ENCODE measurements at regions not wholly inside any gene's neighbourhood (a gene's known extent, or its start where the extent isn't known, plus 50 kb on each side); places are given as distances from the start of the nearest gene placed in this dataset.

DNA sequence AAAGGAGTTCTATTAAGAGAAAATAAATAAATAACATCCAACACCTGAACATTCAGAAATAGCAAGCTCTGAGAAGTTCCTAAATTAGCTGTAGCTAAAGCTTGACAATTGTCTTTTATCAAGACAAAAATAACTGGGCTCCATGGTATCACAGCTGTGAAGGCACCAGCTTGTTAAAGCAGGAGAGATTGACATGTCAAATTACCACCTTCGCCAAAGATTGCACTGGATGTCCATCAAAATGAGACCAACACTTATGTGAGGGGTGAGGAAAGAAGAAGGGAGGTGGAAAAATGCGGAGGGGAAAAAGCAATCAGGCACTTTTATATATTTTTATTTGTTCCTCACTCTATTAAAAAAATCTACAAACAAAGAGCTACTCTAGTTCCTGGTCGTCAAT is 1827.5 kb upstream of the RAG2 start:
- Histone ChIP-seq H3K4me3 (ENCODE audit: control insufficient read depth in 1 of 2, extremely low read depth in 1 of 2, low read length in 1 of 2) (no peak overlapping the region), H3K9me3 (no peaks in the 10 kb centered on the region), H3K27ac (ENCODE audit: low read length) (no peak overlapping the region), H3K27me3 (replicated peaks in 1 of 2; ENCODE audit: control insufficient read depth in 2 of 2, extremely low read depth in 1 of 2, insufficient read depth in 2 of 2, low read length in 1 of 2) (no peaks in the 10 kb centered on the region), H3K4me1 (ENCODE audit: control insufficient read depth in 1 of 2, extremely low read depth in 1 of 2, insufficient read depth in 2 of 2, low read length in 2 of 2) (no peaks in the 10 kb centered on the region), H3K36me3 (ENCODE audit: control insufficient read depth in 2 of 2, extremely low read depth in 1 of 2, insufficient read depth in 1 of 2, low read length in 1 of 2) (no peaks in the 10 kb centered on the region)
- ChIA-PET CTCF (no interaction called here), POLR2A (no interaction called here)
- Mint-ChIP-seq H3K27ac (no peak overlapping the region), H3K4me3 (no peak overlapping the region), H3K9me3 (peaks cover 16 to 24% (median 17%) of the 10 kb centered on the region in 3 donors), H3K27me3 (no peaks in the 10 kb centered on the region), H3K4me1 (no peaks in the 10 kb centered on the region), H3K36me3 (no peaks in the 10 kb centered on the region)
- WGBS (ENCODE audit: insufficient coverage) = 20% methylated on average over 1 of the region's 3 CpGs
- ATAC-seq (replicated peaks in 1 of 4) (no peak), DNase-seq (no peak)

GRCh38 chr11:38423042-38423441 is 1825.0 kb upstream of the RAG2 start:
- no peaks in the 10 kb centered on the region for H3K36me3 Mint-ChIP-seq
- no peaks in the 10 kb centered on the region for H3K27me3 ChIP-seq (replicated peaks in 1 of 2; ENCODE audit: control insufficient read depth in 2 of 2, extremely low read depth in 1 of 2, insufficient read depth in 2 of 2, low read length in 1 of 2)
- ATAC-seq (replicated peaks in 1 of 4) (no peak), DNase-seq (no peak)
- H3K9me3 ChIP-seq = no peaks in the 10 kb centered on the region
- no peak overlapping the region for H3K27ac Mint-ChIP-seq
- no peak overlapping the region for H3K4me3 ChIP-seq (ENCODE audit: control insufficient read depth in 1 of 2, extremely low read depth in 1 of 2, low read length in 1 of 2)
- no peak overlapping the region for H3K4me3 Mint-ChIP-seq
- H3K36me3 ChIP-seq (ENCODE audit: control insufficient read depth in 2 of 2, extremely low read depth in 1 of 2, insufficient read depth in 1 of 2, low read length in 1 of 2) = no peaks in the 10 kb centered on the region
- no peaks in the 10 kb centered on the region for H3K27me3 Mint-ChIP-seq
- H3K27ac ChIP-seq (ENCODE audit: low read length) = no peak overlapping the region
- CTCF ChIA-PET = no interaction called here
- peaks cover 7 to 17% (median 15%) of the 10 kb centered on the region in 3 donors for H3K9me3 Mint-ChIP-seq
- H3K4me1 ChIP-seq (ENCODE audit: control insufficient read depth in 1 of 2, extremely low read depth in 1 of 2, insufficient read depth in 2 of 2, low read length in 2 of 2) = no peaks in the 10 kb centered on the region
- POLR2A ChIA-PET = no interaction called here
- WGBS (ENCODE audit: insufficient coverage) = no CpG with 5 or more reads among the region's 2 CpGs
- no peaks in the 10 kb centered on the region for H3K4me1 Mint-ChIP-seq

GRCh38 chr11:38416141-38416540 is 1818.1 kb upstream of the RAG2 start:
- Mint-ChIP-seq H3K36me3 (no peaks in the 10 kb centered on the region), H3K4me1 (no peaks in the 10 kb centered on the region), H3K9me3 (peaks cover 22 to 31% (median 31%) of the 10 kb centered on the region in 3 donors), H3K27ac (no peak overlapping the region), H3K4me3 (no peak overlapping the region), H3K27me3 (no peaks in the 10 kb centered on the region)
- Histone ChIP-seq H3K4me3 (ENCODE audit: control insufficient read depth in 1 of 2, extremely low read depth in 1 of 2, low read length in 1 of 2) (no peak overlapping the region), H3K4me1 (ENCODE audit: control insufficient read depth in 1 of 2, extremely low read depth in 1 of 2, insufficient read depth in 2 of 2, low read length in 2 of 2) (no peaks in the 10 kb centered on the region), H3K36me3 (ENCODE audit: control insufficient read depth in 2 of 2, extremely low read depth in 1 of 2, insufficient read depth in 1 of 2, low read length in 1 of 2) (no peaks in the 10 kb centered on the region), H3K27ac (ENCODE audit: low read length) (no peak overlapping the region), H3K27me3 (replicated peaks in 1 of 2; ENCODE audit: control insufficient read depth in 2 of 2, extremely low read depth in 1 of 2, insufficient read depth in 2 of 2, low read length in 1 of 2) (no peaks in the 10 kb centered on the region), H3K9me3 (no peaks in the 10 kb centered on the region)
- ATAC-seq (replicated peaks in 1 of 4) (no peak), DNase-seq (no peak)
- WGBS (ENCODE audit: insufficient coverage) = 80% methylated on average over 1 of the region's 4 CpGs
- ChIA-PET CTCF (no interaction called here), POLR2A (no interaction called here)

- DNase-seq (no peak), ATAC-seq (replicated peaks in 1 of 4) (no peak)
- H3K4me3 ChIP-seq (ENCODE audit: control insufficient read depth in 1 of 2, extremely low read depth in 1 of 2, low read length in 1 of 2) = no peak overlapping the region
- Mint-ChIP-seq H3K4me3 (no peak overlapping the region), H3K4me1 (no peaks in the 10 kb centered on the region), H3K36me3 (no peaks in the 10 kb centered on the region), H3K27ac (no peak overlapping the region), H3K9me3 (peaks cover 18 to 40% (median 25%) of the 10 kb centered on the region in 3 donors), H3K27me3 (no peaks in the 10 kb centered on the region)
- no peaks in the 10 kb centered on the region for H3K27me3 ChIP-seq (replicated peaks in 1 of 2; ENCODE audit: control insufficient read depth in 2 of 2, extremely low read depth in 1 of 2, insufficient read depth in 2 of 2, low read length in 1 of 2)
- H3K9me3 ChIP-seq = no peaks in the 10 kb centered on the region
- no peaks in the 10 kb centered on the region for H3K36me3 ChIP-seq (ENCODE audit: control insufficient read depth in 2 of 2, extremely low read depth in 1 of 2, insufficient read depth in 1 of 2, low read length in 1 of 2)
- 100% methylated on average over 1 of the region's 2 CpGs for WGBS (ENCODE audit: insufficient coverage)
- ChIA-PET CTCF (no interaction called here), POLR2A (no interaction called here)
- H3K4me1 ChIP-seq (ENCODE audit: control insufficient read depth in 1 of 2, extremely low read depth in 1 of 2, insufficient read depth in 2 of 2, low read length in 2 of 2) = no peaks in the 10 kb centered on the region
- no peak overlapping the region for H3K27ac ChIP-seq (ENCODE audit: low read length)
Measured at GRCh38 chr11:38411149-38411548, 1813.1 kb upstream of the RAG2 start.

- Histone ChIP-seq H3K4me3 (ENCODE audit: control insufficient read depth in 1 of 2, extremely low read depth in 1 of 2, low read length in 1 of 2) (no peak overlapping the region), H3K9me3 (no peaks in the 10 kb centered on the region), H3K4me1 (ENCODE audit: control insufficient read depth in 1 of 2, extremely low read depth in 1 of 2, insufficient read depth in 2 of 2, low read length in 2 of 2) (no peaks in the 10 kb centered on the region), H3K36me3 (ENCODE audit: control insufficient read depth in 2 of 2, extremely low read depth in 1 of 2, insufficient read depth in 1 of 2, low read length in 1 of 2) (no peaks in the 10 kb centered on the region), H3K27ac (ENCODE audit: low read length) (no peak overlapping the region), H3K27me3 (replicated peaks in 1 of 2; ENCODE audit: control insufficient read depth in 2 of 2, extremely low read depth in 1 of 2, insufficient read depth in 2 of 2, low read length in 1 of 2) (no peaks in the 10 kb centered on the region)
- CTCF ChIA-PET = interaction anchor here in 1 of 2 donors (0.7 kb wide), 1 partner anchor 35 kb away, joined by 8 read pairs; no protein-coding TSS in a partner anchor
- ATAC-seq (replicated peaks in 1 of 4) (no peak), DNase-seq (no peak)
- peaks cover 11 to 29% (median 24%) of the 10 kb centered on the region in 3 donors for H3K9me3 Mint-ChIP-seq
- no peaks in the 10 kb centered on the region for H3K36me3 Mint-ChIP-seq
- no peaks in the 10 kb centered on the region for H3K4me1 Mint-ChIP-seq
- no peak overlapping the region for H3K4me3 Mint-ChIP-seq
- H3K27me3 Mint-ChIP-seq = no peaks in the 10 kb centered on the region
- no peak overlapping the region for H3K27ac Mint-ChIP-seq
- POLR2A ChIA-PET = no interaction called here
- 100% methylated on average over 1 of the region's 4 CpGs for WGBS (ENCODE audit: insufficient coverage)
Measured at GRCh38 chr11:38402063-38402462, 1804.0 kb upstream of the RAG2 start.

DNA sequence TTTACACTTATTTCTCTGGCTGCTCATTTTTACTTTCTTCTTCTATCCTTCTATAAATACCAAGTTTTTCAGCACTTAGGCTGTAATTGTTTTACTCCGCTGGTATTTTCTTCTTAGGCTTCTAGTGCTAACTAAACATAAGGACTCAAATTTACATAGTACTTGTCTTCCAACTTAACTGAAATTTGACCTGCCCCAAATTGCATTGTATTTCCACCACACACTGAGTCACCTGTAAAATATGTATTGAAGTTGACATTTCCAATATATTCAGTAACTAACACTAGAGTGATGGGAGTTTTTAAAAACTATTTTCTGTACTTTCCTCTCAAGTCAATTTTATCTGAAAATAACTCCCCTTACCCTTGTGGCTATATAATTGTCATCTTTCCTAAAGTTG is 1794.1 kb upstream of the RAG2 start:
- H3K27ac ChIP-seq (ENCODE audit: low read length) = no peak overlapping the region
- H3K4me1 Mint-ChIP-seq = no peaks in the 10 kb centered on the region
- ATAC-seq (replicated peaks in 1 of 4) (no peak), DNase-seq (no peak)
- H3K27me3 ChIP-seq (replicated peaks in 1 of 2; ENCODE audit: control insufficient read depth in 2 of 2, extremely low read depth in 1 of 2, insufficient read depth in 2 of 2, low read length in 1 of 2) = no peaks in the 10 kb centered on the region
- H3K9me3 Mint-ChIP-seq = peaks cover 4 to 22% (median 10%) of the 10 kb centered on the region in 3 donors
- 89% methylated on average over 1 of the region's 1 CpG for WGBS (ENCODE audit: insufficient coverage)
- no peak overlapping the region for H3K27ac Mint-ChIP-seq
- no peak overlapping the region for H3K4me3 ChIP-seq (ENCODE audit: control insufficient read depth in 1 of 2, extremely low read depth in 1 of 2, low read length in 1 of 2)
- CTCF ChIA-PET = no interaction called here
- H3K9me3 ChIP-seq = no peaks in the 10 kb centered on the region
- no peak overlapping the region for H3K4me3 Mint-ChIP-seq
- POLR2A ChIA-PET = no interaction called here
- H3K4me1 ChIP-seq (ENCODE audit: control insufficient read depth in 1 of 2, extremely low read depth in 1 of 2, insufficient read depth in 2 of 2, low read length in 2 of 2) = no peaks in the 10 kb centered on the region
- H3K27me3 Mint-ChIP-seq = no peaks in the 10 kb centered on the region
- no peaks in the 10 kb centered on the region for H3K36me3 ChIP-seq (ENCODE audit: control insufficient read depth in 2 of 2, extremely low read depth in 1 of 2, insufficient read depth in 1 of 2, low read length in 1 of 2)
- no peaks in the 10 kb centered on the region for H3K36me3 Mint-ChIP-seq

DNA sequence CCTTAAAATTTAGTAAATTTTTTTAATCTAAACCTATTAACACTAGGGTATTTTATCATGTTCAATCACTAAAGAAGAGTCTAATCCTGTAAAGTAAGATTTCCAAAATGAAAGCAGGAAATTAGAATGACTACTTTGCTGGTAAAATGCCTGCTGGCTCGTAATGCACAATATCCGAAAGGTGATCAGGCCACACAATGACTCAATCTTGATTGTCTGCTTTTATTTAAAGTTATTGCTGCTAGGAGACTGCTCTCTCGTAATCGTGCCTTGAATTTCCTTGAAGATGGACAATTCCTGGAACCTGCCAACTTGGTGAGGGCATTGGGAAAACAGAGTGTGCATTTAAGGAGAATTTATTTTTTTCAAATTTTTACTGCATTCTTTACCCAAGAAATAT is 1786.5 kb upstream of the RAG2 start:
- no peak overlapping the region for H3K27ac Mint-ChIP-seq
- Histone ChIP-seq H3K4me1 (ENCODE audit: control insufficient read depth in 1 of 2, extremely low read depth in 1 of 2, insufficient read depth in 2 of 2, low read length in 2 of 2) (no peaks in the 10 kb centered on the region), H3K27ac (ENCODE audit: low read length) (no peak overlapping the region), H3K27me3 (replicated peaks in 1 of 2; ENCODE audit: control insufficient read depth in 2 of 2, extremely low read depth in 1 of 2, insufficient read depth in 2 of 2, low read length in 1 of 2) (no peaks in the 10 kb centered on the region), H3K36me3 (ENCODE audit: control insufficient read depth in 2 of 2, extremely low read depth in 1 of 2, insufficient read depth in 1 of 2, low read length in 1 of 2) (no peaks in the 10 kb centered on the region), H3K4me3 (ENCODE audit: control insufficient read depth in 1 of 2, extremely low read depth in 1 of 2, low read length in 1 of 2) (no peak overlapping the region), H3K9me3 (no peaks in the 10 kb centered on the region)
- no peaks in the 10 kb centered on the region for H3K27me3 Mint-ChIP-seq
- H3K4me3 Mint-ChIP-seq = no peak overlapping the region
- H3K4me1 Mint-ChIP-seq = no peaks in the 10 kb centered on the region
- H3K9me3 Mint-ChIP-seq = peaks cover 0 to 13% (median 13%) of the 10 kb centered on the region in 3 donors
- DNase-seq (no peak), ATAC-seq (replicated peaks in 1 of 4) (no peak)
- no peaks in the 10 kb centered on the region for H3K36me3 Mint-ChIP-seq
- ChIA-PET POLR2A (no interaction called here), CTCF (no interaction called here)
- 63% methylated on average over 4 of the region's 4 CpGs for WGBS (ENCODE audit: insufficient coverage)

All from T-cell (primary cell).